Nephron (organoid): ENCODE measurements at regions not wholly inside any gene's neighbourhood (a gene's known extent, or its start where the extent isn't known, plus 50 kb on each side); places are given as distances from the start of the nearest gene placed in this dataset.

ENCODE experiments used
- H3K27ac Mint-ChIP-seq, 3 experiments: 2 replicates each; pipeline ENCODE4 v1.8.0; 2020; ENCODE audit warnings: mixed read lengths in 3 of 3, mild to moderate bottlenecking in 2 of 3, moderate library complexity in 1 of 3
- H3K27me3 Mint-ChIP-seq: 2 replicates; pipeline ENCODE4 v1.8.0; 2021; ENCODE audit warnings: low read depth, mild to moderate bottlenecking, moderate library complexity, mixed read lengths
- H3K36me3 Mint-ChIP-seq: 2 replicates; pipeline ENCODE4 v1.8.0; 2020; ENCODE audit warnings: low read depth, mixed read lengths
- H3K4me1 Mint-ChIP-seq: 2 replicates; pipeline ENCODE4 v1.8.0; 2020; ENCODE audit warnings: mixed read lengths
- H3K4me3 Mint-ChIP-seq, 3 experiments: 2 replicates each; pipeline ENCODE4 v1.8.0; 2020; ENCODE audit warnings: mild to moderate bottlenecking in 3 of 3, mixed read lengths in 3 of 3, moderate library complexity in 2 of 3
- H3K9me3 Mint-ChIP-seq: 2 replicates; pipeline ENCODE4 v1.8.0; 2020; ENCODE audit warnings: mixed read lengths
- CTCF ChIP-seq, 3 experiments: fragments of 200-600 bp; sonication (generic); IDR thresholded peaks; one replicate each; pipeline ENCODE4 v1.5.0; 2021; ENCODE audit warnings: antibody characterized with exemption in 3 of 3; ENCODE audit not compliant: unreplicated experiment in 3 of 3

GRCh38 chr5:166046956-166047355 is 2244.5 kb upstream of the WWC1 start:
- no peaks in the 10 kb centered on the region for H3K27me3 Mint-ChIP-seq
- TF ChIP-seq CTCF (IDR thresholded peaks at IDR 0.05; ENCODE audit: unreplicated experiment in 3 of 3), result no peak
- H3K36me3 Mint-ChIP-seq, result no peaks in the 10 kb centered on the region
- H3K4me3 Mint-ChIP-seq, result no peak overlapping the region
- no peaks in the 10 kb centered on the region for H3K4me1 Mint-ChIP-seq
- no peak overlapping the region for H3K27ac Mint-ChIP-seq
- no peaks in the 10 kb centered on the region for H3K9me3 Mint-ChIP-seq

- H3K27me3 Mint-ChIP-seq, result no peaks in the 10 kb centered on the region
- no peak for TF ChIP-seq CTCF (IDR thresholded peaks at IDR 0.05; ENCODE audit: unreplicated experiment in 3 of 3)
Measured at GRCh38 chr5:166050531-166050930, 2240.9 kb upstream of the WWC1 start.

GRCh38 chr5:166058660-166059059 is 2232.8 kb upstream of the WWC1 start:
- H3K27me3 Mint-ChIP-seq, result no peaks in the 10 kb centered on the region
- H3K27ac Mint-ChIP-seq, result no peak overlapping the region
- H3K4me3 Mint-ChIP-seq, result no peak overlapping the region
- no peaks in the 10 kb centered on the region for H3K9me3 Mint-ChIP-seq
- TF ChIP-seq CTCF (IDR thresholded peaks at IDR 0.05; ENCODE audit: unreplicated experiment in 3 of 3), result no peak
- H3K4me1 Mint-ChIP-seq, result no peaks in the 10 kb centered on the region
- H3K36me3 Mint-ChIP-seq, result no peaks in the 10 kb centered on the region

More at GRCh38 chr5:166050531-166050930, 2240.9 kb upstream of the WWC1 start:
- Mint-ChIP-seq H3K4me1 (no peaks in the 10 kb centered on the region), H3K27ac (no peak overlapping the region), H3K4me3 (no peak overlapping the region), H3K9me3 (no peaks in the 10 kb centered on the region), H3K36me3 (no peaks in the 10 kb centered on the region)

GRCh38 chr5:166062094-166062493 is 2229.4 kb upstream of the WWC1 start:
- H3K36me3 Mint-ChIP-seq, result no peaks in the 10 kb centered on the region
- H3K4me3 Mint-ChIP-seq, result no peak overlapping the region
- no peak overlapping the region for H3K27ac Mint-ChIP-seq
- TF ChIP-seq CTCF (IDR thresholded peaks at IDR 0.05; ENCODE audit: unreplicated experiment in 3 of 3), result no peak
- no peaks in the 10 kb centered on the region for H3K9me3 Mint-ChIP-seq
- no peaks in the 10 kb centered on the region for H3K4me1 Mint-ChIP-seq
- no peaks in the 10 kb centered on the region for H3K27me3 Mint-ChIP-seq

- H3K27ac Mint-ChIP-seq, result no peak overlapping the region
- no peak for TF ChIP-seq CTCF (IDR thresholded peaks at IDR 0.05; ENCODE audit: unreplicated experiment in 3 of 3)
- no peak overlapping the region for H3K4me3 Mint-ChIP-seq
- H3K27me3 Mint-ChIP-seq, result no peaks in the 10 kb centered on the region
- H3K9me3 Mint-ChIP-seq, result no peaks in the 10 kb centered on the region
- no peaks in the 10 kb centered on the region for H3K36me3 Mint-ChIP-seq
- H3K4me1 Mint-ChIP-seq, result no peaks in the 10 kb centered on the region
Measured at GRCh38 chr5:166062719-166063118, 2228.7 kb upstream of the WWC1 start.

- Mint-ChIP-seq H3K4me1 (no peaks in the 10 kb centered on the region), H3K36me3 (no peaks in the 10 kb centered on the region), H3K4me3 (no peak overlapping the region), H3K27me3 (no peaks in the 10 kb centered on the region), H3K27ac (no peak overlapping the region), H3K9me3 (no peaks in the 10 kb centered on the region)
- TF ChIP-seq CTCF (IDR thresholded peaks at IDR 0.05; ENCODE audit: unreplicated experiment in 3 of 3), result no peak
Measured at GRCh38 chr5:166063261-166063660, 2228.2 kb upstream of the WWC1 start.
